Osteoblast (primary cell): ENCODE measurements at regions not wholly inside any gene's neighbourhood (a gene's known extent, or its start where the extent isn't known, plus 50 kb on each side); places are given as distances from the start of the nearest gene placed in this dataset.

ENCODE experiments used
- DNase-seq: peaks from one replicate; pipeline ENCODE4 v3.0.0; 2011; ENCODE audit warnings: low spot score, mixed read lengths; ENCODE audit not compliant: insufficient read length; ENCODE audit errors: missing footprints
- H2AFZ ChIP-seq: 2 replicates; pipeline ENCODE4 v1.6.0; 2011; ENCODE audit warnings: mild to moderate bottlenecking, low read length
- H3K27ac ChIP-seq: 2 replicates; pipeline ENCODE4 v1.5.1; 2011; ENCODE audit warnings: mild to moderate bottlenecking, low read depth, low read length, moderate library complexity
- H3K27me3 ChIP-seq: 2 replicates; pipeline ENCODE4 v1.6.0; 2012; ENCODE audit warnings: mild to moderate bottlenecking, control low read depth, inconsistent platforms, low read length, moderate library complexity; ENCODE audit not compliant: insufficient read depth
- H3K36me3 ChIP-seq: 2 replicates; pipeline ENCODE4 v1.5.1; 2011; ENCODE audit warnings: mild to moderate bottlenecking, low read length, control low read depth, moderate library complexity; ENCODE audit not compliant: insufficient read depth
- H3K4me1 ChIP-seq: 2 replicates; pipeline ENCODE4 v1.5.1; 2011; ENCODE audit warnings: mild to moderate bottlenecking, low read length, control low read depth, moderate library complexity; ENCODE audit not compliant: insufficient read depth
- H3K4me2 ChIP-seq: 2 replicates; pipeline ENCODE4 v1.6.0; 2011; ENCODE audit warnings: mild to moderate bottlenecking, low read length; ENCODE audit not compliant: insufficient read depth
- H3K4me3 ChIP-seq: fragments of 200-600 bp; sonication (generic); 3 replicates; pipeline ENCODE4 v1.5.1; 2012; ENCODE audit warnings: mild to moderate bottlenecking, low read length, inconsistent platforms; ENCODE audit not compliant: insufficient read depth
- H3K79me2 ChIP-seq: 2 replicates; pipeline ENCODE4 v1.6.0; 2012; ENCODE audit warnings: mild to moderate bottlenecking, low read length, control low read depth, inconsistent platforms; ENCODE audit not compliant: insufficient read depth
- H3K9me3 ChIP-seq: 2 replicates; pipeline ENCODE4 v1.5.1; 2011; ENCODE audit warnings: low read depth, low read length, control low read depth
- H4K20me1 ChIP-seq: 2 replicates; pipeline ENCODE4 v1.6.0; 2012; ENCODE audit warnings: mild to moderate bottlenecking, low read length, control low read depth; ENCODE audit not compliant: insufficient read depth
- TF ChIP-seq, protein P1 (sequence below): IDR thresholded peaks from 2 replicates; pipeline ENCODE4 v1.5.1; 2011; ENCODE audit warnings: mild to moderate bottlenecking, low read depth, low read length, moderate library complexity; ENCODE audit errors: extremely low read depth

DNA sequence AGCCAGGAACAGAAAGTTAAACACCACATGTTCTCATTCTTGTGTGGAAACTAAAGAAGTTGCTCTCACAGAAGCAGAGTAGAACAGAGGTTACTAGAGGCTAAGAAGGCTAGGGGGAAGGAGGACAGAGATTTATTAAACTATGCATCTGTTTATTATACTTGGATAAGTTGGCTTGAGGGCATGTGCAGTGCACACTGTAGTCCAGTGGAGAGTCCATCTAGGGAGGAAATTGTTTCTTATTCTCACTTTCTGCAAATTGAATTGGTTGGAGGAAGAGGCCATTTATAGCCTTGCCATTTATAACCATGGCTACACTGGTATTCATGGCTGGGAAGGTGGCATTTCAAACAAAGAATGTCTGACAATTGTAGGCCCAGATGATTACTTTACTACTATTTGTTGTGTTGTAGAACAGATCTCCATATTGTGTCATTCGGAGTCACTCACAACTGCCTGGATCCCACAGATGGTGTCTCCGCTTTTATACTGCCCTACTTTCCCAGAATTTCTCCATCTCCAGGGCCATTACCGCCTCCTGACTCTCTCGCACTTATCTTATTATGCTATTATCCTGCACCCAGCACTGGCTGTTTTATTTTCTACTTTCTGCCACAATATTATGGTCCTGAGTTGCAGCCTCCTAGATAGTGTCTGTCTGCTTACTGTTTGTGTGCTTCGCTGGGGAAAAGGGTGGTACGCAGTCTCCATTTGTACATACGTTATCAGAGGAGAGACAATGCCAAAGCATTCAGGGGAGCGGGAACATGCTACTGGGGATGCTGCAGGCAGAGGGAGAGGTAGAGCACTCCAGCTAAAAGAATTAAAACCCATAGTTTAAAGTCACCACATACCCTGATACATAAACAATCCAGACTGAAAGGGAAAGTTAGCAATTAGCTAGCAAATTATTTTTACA lies 169.3 kb upstream of the BLID start:
- DNase-seq, result no peak
- Histone ChIP-seq H3K9me3 (no peaks in the 10 kb centered on the region), H3K36me3 (no peaks in the 10 kb centered on the region), H4K20me1 (no peaks in the 10 kb centered on the region), H3K79me2 (no peaks in the 10 kb centered on the region), H3K4me3 (no peak overlapping the region), H3K4me2 (no peak overlapping the region), H2AFZ (no peak overlapping the region), H3K4me1 (no peaks in the 10 kb centered on the region), H3K27me3 (peaks cover 17% of the 10 kb centered on the region), H3K27ac (no peak overlapping the region)
- TF ChIP-seq, protein P1, sequence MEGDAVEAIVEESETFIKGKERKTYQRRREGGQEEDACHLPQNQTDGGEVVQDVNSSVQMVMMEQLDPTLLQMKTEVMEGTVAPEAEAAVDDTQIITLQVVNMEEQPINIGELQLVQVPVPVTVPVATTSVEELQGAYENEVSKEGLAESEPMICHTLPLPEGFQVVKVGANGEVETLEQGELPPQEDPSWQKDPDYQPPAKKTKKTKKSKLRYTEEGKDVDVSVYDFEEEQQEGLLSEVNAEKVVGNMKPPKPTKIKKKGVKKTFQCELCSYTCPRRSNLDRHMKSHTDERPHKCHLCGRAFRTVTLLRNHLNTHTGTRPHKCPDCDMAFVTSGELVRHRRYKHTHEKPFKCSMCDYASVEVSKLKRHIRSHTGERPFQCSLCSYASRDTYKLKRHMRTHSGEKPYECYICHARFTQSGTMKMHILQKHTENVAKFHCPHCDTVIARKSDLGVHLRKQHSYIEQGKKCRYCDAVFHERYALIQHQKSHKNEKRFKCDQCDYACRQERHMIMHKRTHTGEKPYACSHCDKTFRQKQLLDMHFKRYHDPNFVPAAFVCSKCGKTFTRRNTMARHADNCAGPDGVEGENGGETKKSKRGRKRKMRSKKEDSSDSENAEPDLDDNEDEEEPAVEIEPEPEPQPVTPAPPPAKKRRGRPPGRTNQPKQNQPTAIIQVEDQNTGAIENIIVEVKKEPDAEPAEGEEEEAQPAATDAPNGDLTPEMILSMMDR, result no peak

DNA sequence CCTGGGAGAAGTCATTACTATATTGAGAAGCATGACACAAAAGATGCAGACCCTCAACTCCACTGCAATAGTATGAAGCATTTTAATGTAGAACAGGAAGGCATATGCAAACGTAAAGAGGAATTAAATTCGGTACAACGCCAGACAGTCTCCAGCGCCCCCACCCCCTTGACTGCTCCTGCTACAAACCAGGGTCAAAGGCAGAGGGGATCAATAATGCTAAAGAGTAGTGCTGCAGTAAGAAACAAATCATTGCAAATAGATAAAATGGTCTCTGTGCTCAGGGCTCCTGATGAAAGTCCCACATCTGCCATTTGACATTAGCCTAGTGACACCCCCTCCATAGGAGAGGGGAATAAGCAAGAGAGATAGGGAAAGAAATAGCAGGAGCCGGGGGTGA lies 164.9 kb upstream of the BLID start:
- Histone ChIP-seq H3K9me3 (no peaks in the 10 kb centered on the region), H3K79me2 (no peaks in the 10 kb centered on the region), H3K27ac (no peak overlapping the region), H3K4me1 (no peaks in the 10 kb centered on the region), H2AFZ (no peak overlapping the region), H4K20me1 (no peaks in the 10 kb centered on the region), H3K4me2 (no peak overlapping the region), H3K27me3 (peaks cover 11% of the 10 kb centered on the region), H3K36me3 (no peaks in the 10 kb centered on the region), H3K4me3 (no peak overlapping the region)
- TF ChIP-seq, protein P1, result no peak
- DNase-seq, result no peak

DNA sequence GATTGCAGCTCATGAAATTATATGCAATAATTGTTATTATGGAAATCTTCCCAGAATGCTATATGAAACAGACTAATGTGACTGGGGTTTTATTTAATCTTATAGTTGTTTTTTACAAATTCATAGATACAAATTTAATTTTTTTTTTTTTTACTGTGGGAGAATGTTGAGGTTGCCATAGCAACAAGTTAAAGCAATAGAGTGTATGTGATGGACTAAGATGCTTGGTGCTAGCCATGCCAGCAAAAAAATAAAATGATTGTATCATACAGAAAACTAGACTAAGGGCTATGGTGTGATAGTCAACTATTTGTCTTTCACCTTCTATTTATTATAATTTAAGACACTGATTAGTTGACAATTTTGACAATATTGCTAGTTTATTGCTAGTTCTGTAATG lies 163.2 kb upstream of the BLID start:
- Histone ChIP-seq H3K79me2 (no peaks in the 10 kb centered on the region), H3K4me3 (no peak overlapping the region), H3K4me2 (no peak overlapping the region), H2AFZ (no peak overlapping the region), H3K27ac (no peak overlapping the region), H3K9me3 (no peaks in the 10 kb centered on the region), H4K20me1 (no peaks in the 10 kb centered on the region), H3K4me1 (no peaks in the 10 kb centered on the region), H3K27me3 (peaks cover 11% of the 10 kb centered on the region), H3K36me3 (no peaks in the 10 kb centered on the region)
- TF ChIP-seq, protein P1, result no peak
- DNase-seq, result no peak

DNA sequence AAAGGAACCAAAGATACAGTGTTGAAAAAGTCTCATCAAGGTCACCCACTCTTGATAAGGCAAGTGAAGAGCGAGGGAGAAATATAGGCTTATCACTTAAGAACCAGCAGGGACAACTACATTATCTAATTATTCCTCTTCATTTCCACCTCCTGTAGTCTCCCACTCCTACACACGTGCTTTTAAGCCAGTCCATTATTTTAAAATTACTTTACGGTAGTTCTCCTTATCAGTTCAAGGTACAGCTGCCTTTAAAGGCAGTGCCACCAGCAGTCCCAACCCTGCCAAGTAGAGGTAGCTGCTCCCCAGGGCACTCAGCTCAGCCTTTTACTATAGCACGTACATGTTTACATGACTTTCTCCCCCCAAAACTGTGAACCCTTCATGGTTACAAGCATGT lies 161.5 kb upstream of the BLID start:
- no peak for DNase-seq
- Histone ChIP-seq H3K79me2 (no peaks in the 10 kb centered on the region), H3K36me3 (no peaks in the 10 kb centered on the region), H3K27me3 (peaks cover 19% of the 10 kb centered on the region), H4K20me1 (no peaks in the 10 kb centered on the region), H2AFZ (no peak overlapping the region), H3K27ac (no peak overlapping the region), H3K4me1 (no peaks in the 10 kb centered on the region), H3K4me2 (no peak overlapping the region), H3K9me3 (no peaks in the 10 kb centered on the region), H3K4me3 (no peak overlapping the region)
- TF ChIP-seq, protein P1, result no peak
